ENCODE measurements at regions not wholly inside any gene's neighbourhood (a gene's known extent, or its start where the extent isn't known, plus 50 kb on each side); places are given as distances from the start of the nearest gene placed in this dataset.
"Not testable (repeated sequence)": the region's sequence is repeated elsewhere in the genome, so short reads cannot be mapped to it uniquely, and the experiment has no call there.

DNA sequence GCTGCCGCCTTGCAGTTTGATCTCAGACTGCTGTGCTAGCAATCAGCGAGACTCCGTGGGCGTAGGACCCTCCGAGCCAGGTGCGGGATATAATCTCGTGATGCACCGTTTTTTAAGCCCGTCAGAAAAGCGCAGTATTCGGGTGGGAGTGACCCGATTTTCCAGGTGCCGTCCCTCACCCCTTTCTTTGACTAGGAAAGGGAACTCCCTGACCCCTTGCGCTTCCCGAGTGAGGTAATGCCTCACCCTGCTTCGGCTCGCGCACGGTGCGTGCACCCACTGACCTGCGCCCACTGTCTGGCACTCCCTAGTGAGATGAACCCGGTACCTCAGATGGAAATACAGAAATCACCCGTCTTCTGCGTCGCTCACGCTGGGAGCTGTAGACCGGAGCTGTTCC is 438.5 kb upstream of the CDH10 start:
- H3K9ac ChIP-seq (ENCODE audit: low read length); H3K36me3 ChIP-seq (ENCODE audit: control insufficient read depth, low read depth, low read length); H3K27me3 ChIP-seq (ENCODE audit: control insufficient read depth, insufficient read depth, low read length); H3K4me3 ChIP-seq (ENCODE audit: low read length); H3K4me1 ChIP-seq (ENCODE audit: control insufficient read depth, low read depth, low read length); H3K9me3 ChIP-seq (ENCODE audit: control insufficient read depth, low read depth, low read length); H3K27ac ChIP-seq (ENCODE audit: low read length): not testable (repeated sequence)

DNA sequence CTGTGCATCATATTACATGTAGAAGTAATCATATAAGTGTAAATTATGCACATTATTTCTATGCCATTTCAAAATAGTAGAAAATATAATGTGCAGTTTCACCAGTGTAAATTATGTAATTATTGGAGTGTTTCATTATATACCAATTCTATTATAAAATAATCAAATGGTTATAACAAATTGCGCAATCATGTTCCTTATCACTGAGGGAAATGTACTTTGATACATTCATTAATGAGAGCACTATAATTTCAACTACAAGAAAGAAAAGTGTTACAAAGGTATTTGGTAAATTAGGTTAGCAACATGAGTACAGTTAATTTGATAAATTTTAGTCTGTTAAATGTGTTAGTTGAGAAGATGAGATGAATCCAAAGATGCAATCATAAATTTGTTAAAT is 421.5 kb upstream of the CDH10 start:
- Histone ChIP-seq H3K9ac (ENCODE audit: low read length) (no peak overlapping the region), H3K4me3 (ENCODE audit: low read length) (no peak overlapping the region), H3K36me3 (ENCODE audit: control insufficient read depth, low read depth, low read length) (no peaks in the 10 kb centered on the region), H3K9me3 (ENCODE audit: control insufficient read depth, low read depth, low read length) (no peaks in the 10 kb centered on the region), H3K27ac (ENCODE audit: low read length) (no peak overlapping the region), H3K4me1 (ENCODE audit: control insufficient read depth, low read depth, low read length) (no peaks in the 10 kb centered on the region), H3K27me3 (ENCODE audit: control insufficient read depth, insufficient read depth, low read length) (no peaks in the 10 kb centered on the region)

- H3K27ac ChIP-seq (ENCODE audit: low read length), result no peak overlapping the region
- H3K9me3 ChIP-seq (ENCODE audit: control insufficient read depth, low read depth, low read length), result no peaks in the 10 kb centered on the region
- H3K36me3 ChIP-seq (ENCODE audit: control insufficient read depth, low read depth, low read length), result no peaks in the 10 kb centered on the region
- no peaks in the 10 kb centered on the region for H3K27me3 ChIP-seq (ENCODE audit: control insufficient read depth, insufficient read depth, low read length)
- peaks cover 3% of the 10 kb centered on the region for H3K4me1 ChIP-seq (ENCODE audit: control insufficient read depth, low read depth, low read length)
- no peak overlapping the region for H3K4me3 ChIP-seq (ENCODE audit: low read length)
- no peak overlapping the region for H3K9ac ChIP-seq (ENCODE audit: low read length)
These were observed 419.5 kb upstream of the CDH10 start for GRCh38 chr5:25064306-25064705.

DNA sequence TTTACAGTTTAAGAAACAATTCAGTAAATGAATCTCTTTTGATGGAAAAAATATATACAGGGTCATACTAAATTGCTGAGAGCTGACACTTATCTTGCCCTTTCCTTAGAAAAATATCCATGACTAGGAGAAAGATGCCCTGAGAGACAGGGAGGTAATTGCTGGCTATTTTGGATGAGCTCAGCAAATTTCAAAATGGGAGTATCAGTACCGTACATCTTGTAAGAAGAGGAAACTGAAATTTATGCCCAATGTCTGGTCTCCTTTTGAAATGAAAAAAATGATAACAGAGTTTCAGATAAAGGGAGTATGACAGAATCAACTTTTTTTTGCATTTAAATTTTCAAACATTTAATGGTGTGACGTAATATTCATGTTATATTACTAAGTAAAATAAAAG is 415.8 kb upstream of the CDH10 start:
- Histone ChIP-seq H3K36me3 (ENCODE audit: control insufficient read depth, low read depth, low read length) (no peaks in the 10 kb centered on the region), H3K4me1 (ENCODE audit: control insufficient read depth, low read depth, low read length) (peaks cover 3% of the 10 kb centered on the region), H3K9ac (ENCODE audit: low read length) (no peak overlapping the region), H3K27ac (ENCODE audit: low read length) (no peak overlapping the region), H3K4me3 (ENCODE audit: low read length) (no peak overlapping the region), H3K9me3 (ENCODE audit: control insufficient read depth, low read depth, low read length) (no peaks in the 10 kb centered on the region), H3K27me3 (ENCODE audit: control insufficient read depth, insufficient read depth, low read length) (no peaks in the 10 kb centered on the region)

DNA sequence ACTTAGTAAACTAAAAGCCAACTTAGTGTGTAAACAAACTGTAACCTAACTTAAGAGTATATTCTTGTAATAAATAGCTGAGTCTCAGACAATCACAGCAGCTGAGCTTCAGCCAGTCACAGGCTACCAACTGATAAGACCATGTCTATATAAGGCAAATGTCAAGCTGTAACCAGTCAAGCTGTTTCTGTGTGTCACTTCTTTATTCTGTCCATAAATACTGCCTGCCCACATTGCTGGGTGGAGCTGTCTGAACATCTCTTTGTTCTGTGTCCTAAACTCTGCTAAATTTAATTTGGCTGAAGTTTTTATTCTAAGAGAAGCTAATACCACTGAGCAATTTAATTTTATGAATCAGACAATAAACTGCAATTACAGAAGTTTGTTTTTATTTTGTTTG is 412.1 kb upstream of the CDH10 start:
- H3K27me3 ChIP-seq (ENCODE audit: control insufficient read depth, insufficient read depth, low read length), result no peaks in the 10 kb centered on the region
- H3K4me1 ChIP-seq (ENCODE audit: control insufficient read depth, low read depth, low read length), result peaks cover 3% of the 10 kb centered on the region
- H3K9ac ChIP-seq (ENCODE audit: low read length), result no peak overlapping the region
- H3K27ac ChIP-seq (ENCODE audit: low read length), result no peak overlapping the region
- no peaks in the 10 kb centered on the region for H3K9me3 ChIP-seq (ENCODE audit: control insufficient read depth, low read depth, low read length)
- no peak overlapping the region for H3K4me3 ChIP-seq (ENCODE audit: low read length)
- no peaks in the 10 kb centered on the region for H3K36me3 ChIP-seq (ENCODE audit: control insufficient read depth, low read depth, low read length)

DNA sequence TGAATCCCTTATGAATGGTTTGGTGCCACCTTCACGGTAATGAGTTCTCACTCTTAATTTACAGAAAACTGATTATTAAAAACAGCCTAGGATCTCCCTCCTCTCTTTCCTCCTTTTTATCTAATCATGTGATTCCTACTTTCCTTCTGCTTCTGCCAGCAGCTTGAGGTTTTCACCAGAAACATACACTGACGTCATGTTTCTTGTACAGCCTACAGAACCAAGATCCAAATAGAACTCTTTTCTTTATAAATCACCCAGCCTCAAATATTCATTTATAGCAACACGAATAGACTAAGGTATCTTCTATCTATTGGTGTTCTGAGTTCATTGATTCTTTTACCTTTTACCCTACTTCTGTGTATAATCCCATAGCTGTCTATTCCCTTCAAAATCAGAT is 388.9 kb upstream of the CDH10 start:
- no peaks in the 10 kb centered on the region for H3K4me1 ChIP-seq (ENCODE audit: control insufficient read depth, low read depth, low read length)
- H3K9ac ChIP-seq (ENCODE audit: low read length), result no peak overlapping the region
- no peaks in the 10 kb centered on the region for H3K27me3 ChIP-seq (ENCODE audit: control insufficient read depth, insufficient read depth, low read length)
- no peaks in the 10 kb centered on the region for H3K36me3 ChIP-seq (ENCODE audit: control insufficient read depth, low read depth, low read length)
- H3K4me3 ChIP-seq (ENCODE audit: low read length), result no peak overlapping the region
- no peak overlapping the region for H3K27ac ChIP-seq (ENCODE audit: low read length)
- no peaks in the 10 kb centered on the region for H3K9me3 ChIP-seq (ENCODE audit: control insufficient read depth, low read depth, low read length)

- H3K27me3 ChIP-seq (ENCODE audit: control insufficient read depth, insufficient read depth, low read length), result no peaks in the 10 kb centered on the region
- no peaks in the 10 kb centered on the region for H3K4me1 ChIP-seq (ENCODE audit: control insufficient read depth, low read depth, low read length)
- H3K9ac ChIP-seq (ENCODE audit: low read length), result no peak overlapping the region
- no peak overlapping the region for H3K4me3 ChIP-seq (ENCODE audit: low read length)
- H3K36me3 ChIP-seq (ENCODE audit: control insufficient read depth, low read depth, low read length), result no peaks in the 10 kb centered on the region
- no peak overlapping the region for H3K27ac ChIP-seq (ENCODE audit: low read length)
- H3K9me3 ChIP-seq (ENCODE audit: control insufficient read depth, low read depth, low read length), result no peaks in the 10 kb centered on the region
These were observed 384.2 kb upstream of the CDH10 start for GRCh38 chr5:25029004-25029403.

DNA sequence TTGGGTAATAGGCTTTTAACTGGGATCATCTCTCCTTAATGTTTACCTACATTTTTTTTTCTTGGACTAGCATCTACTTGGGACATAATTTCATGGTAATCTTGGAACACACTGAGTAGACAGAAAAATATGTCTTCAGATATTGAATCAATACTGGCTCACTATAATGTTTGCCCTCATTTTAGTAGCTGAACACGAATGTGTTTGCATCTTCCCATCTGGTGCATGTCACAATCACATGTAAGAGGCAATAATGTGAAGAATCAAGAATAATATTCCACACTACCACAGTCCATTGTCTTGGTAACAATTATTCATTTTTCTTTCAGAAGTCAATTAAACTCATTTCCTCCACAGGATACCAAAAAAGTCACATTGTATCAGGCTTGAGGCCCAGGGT is 382.7 kb upstream of the CDH10 start:
- H3K4me1 ChIP-seq (ENCODE audit: control insufficient read depth, low read depth, low read length), result no peaks in the 10 kb centered on the region
- no peak overlapping the region for H3K4me3 ChIP-seq (ENCODE audit: low read length)
- no peaks in the 10 kb centered on the region for H3K27me3 ChIP-seq (ENCODE audit: control insufficient read depth, insufficient read depth, low read length)
- no peak overlapping the region for H3K27ac ChIP-seq (ENCODE audit: low read length)
- H3K9ac ChIP-seq (ENCODE audit: low read length), result no peak overlapping the region
- no peaks in the 10 kb centered on the region for H3K36me3 ChIP-seq (ENCODE audit: control insufficient read depth, low read depth, low read length)
- no peaks in the 10 kb centered on the region for H3K9me3 ChIP-seq (ENCODE audit: control insufficient read depth, low read depth, low read length)

DNA sequence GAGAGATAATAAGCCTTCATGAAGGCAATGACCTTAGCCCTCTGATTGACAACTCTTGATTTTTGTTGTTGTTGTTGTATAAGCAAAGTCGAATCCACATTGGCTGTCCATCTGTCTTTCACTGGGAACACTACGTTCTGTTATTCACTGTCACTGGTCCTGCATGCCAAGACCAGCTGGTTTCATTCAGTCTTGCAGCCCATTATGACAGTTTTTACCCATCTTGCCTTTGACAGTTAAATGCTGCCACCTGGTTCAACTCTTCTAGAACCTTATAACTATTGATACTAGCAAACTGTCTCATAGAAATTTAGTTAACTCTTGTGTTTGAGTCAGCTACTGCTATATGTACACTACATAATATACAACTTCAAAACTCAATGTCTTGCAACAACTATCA is 382.3 kb upstream of the CDH10 start:
- no peak overlapping the region for H3K27ac ChIP-seq (ENCODE audit: low read length)
- peaks cover 4% of the 10 kb centered on the region for H3K4me1 ChIP-seq (ENCODE audit: control insufficient read depth, low read depth, low read length)
- no peaks in the 10 kb centered on the region for H3K9me3 ChIP-seq (ENCODE audit: control insufficient read depth, low read depth, low read length)
- H3K9ac ChIP-seq (ENCODE audit: low read length), result no peak overlapping the region
- no peaks in the 10 kb centered on the region for H3K36me3 ChIP-seq (ENCODE audit: control insufficient read depth, low read depth, low read length)
- H3K27me3 ChIP-seq (ENCODE audit: control insufficient read depth, insufficient read depth, low read length), result no peaks in the 10 kb centered on the region
- no peak overlapping the region for H3K4me3 ChIP-seq (ENCODE audit: low read length)

DNA sequence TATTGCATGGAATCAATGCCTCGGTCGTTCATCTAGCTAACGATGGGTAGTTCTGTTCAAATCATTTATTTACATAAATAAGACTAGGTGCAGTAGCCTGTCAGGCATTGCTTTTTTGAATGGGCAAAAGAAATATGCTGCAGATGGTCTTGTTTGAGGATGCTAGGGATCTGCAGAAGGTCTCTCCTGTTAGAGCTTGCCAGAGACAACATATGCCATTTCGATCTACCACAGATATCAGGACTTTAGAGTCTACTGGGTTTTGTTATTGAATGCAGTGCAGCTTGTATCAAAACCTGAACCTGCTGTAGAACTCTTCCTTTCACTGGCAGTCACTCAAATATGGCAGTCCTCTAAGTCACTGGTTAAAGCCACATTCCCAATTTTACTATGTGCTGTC is 381.1 kb upstream of the CDH10 start:
- Histone ChIP-seq H3K27me3 (ENCODE audit: control insufficient read depth, insufficient read depth, low read length) (no peaks in the 10 kb centered on the region), H3K9ac (ENCODE audit: low read length) (no peak overlapping the region), H3K27ac (ENCODE audit: low read length) (no peak overlapping the region), H3K4me3 (ENCODE audit: low read length) (no peak overlapping the region), H3K4me1 (ENCODE audit: control insufficient read depth, low read depth, low read length) (peaks cover 16% of the 10 kb centered on the region), H3K9me3 (ENCODE audit: control insufficient read depth, low read depth, low read length) (no peaks in the 10 kb centered on the region), H3K36me3 (ENCODE audit: control insufficient read depth, low read depth, low read length) (no peaks in the 10 kb centered on the region)

DNA sequence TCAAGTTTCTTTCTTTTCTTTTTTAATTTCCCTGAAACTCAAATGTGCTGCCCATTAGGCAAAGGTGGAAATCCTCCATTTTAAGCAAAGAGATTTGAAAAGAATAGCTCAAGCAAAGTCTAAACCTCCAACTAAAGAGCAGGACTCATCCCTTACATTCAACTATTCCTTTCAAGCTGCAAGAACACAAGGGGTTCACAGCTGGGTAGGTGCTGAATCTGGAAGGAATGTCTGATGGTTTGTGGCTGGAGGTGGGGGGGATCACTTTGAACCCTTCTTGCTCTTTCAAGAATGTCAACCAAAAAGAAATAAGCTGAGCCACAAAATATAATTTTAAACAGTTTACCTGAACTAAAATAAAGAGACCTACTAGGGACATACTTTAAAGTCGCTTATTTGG is 375.7 kb upstream of the CDH10 start:
- H3K9ac ChIP-seq (ENCODE audit: low read length), result no peak overlapping the region
- H3K9me3 ChIP-seq (ENCODE audit: control insufficient read depth, low read depth, low read length), result no peaks in the 10 kb centered on the region
- no peak overlapping the region for H3K4me3 ChIP-seq (ENCODE audit: low read length)
- H3K36me3 ChIP-seq (ENCODE audit: control insufficient read depth, low read depth, low read length), result no peaks in the 10 kb centered on the region
- H3K27ac ChIP-seq (ENCODE audit: low read length), result no peak overlapping the region
- no peaks in the 10 kb centered on the region for H3K27me3 ChIP-seq (ENCODE audit: control insufficient read depth, insufficient read depth, low read length)
- peaks cover 25% of the 10 kb centered on the region for H3K4me1 ChIP-seq (ENCODE audit: control insufficient read depth, low read depth, low read length)

- H3K9me3 ChIP-seq (ENCODE audit: control insufficient read depth, low read depth, low read length), result no peaks in the 10 kb centered on the region
- H3K27me3 ChIP-seq (ENCODE audit: control insufficient read depth, insufficient read depth, low read length), result no peaks in the 10 kb centered on the region
- H3K9ac ChIP-seq (ENCODE audit: low read length), result no peak overlapping the region
- no peaks in the 10 kb centered on the region for H3K36me3 ChIP-seq (ENCODE audit: control insufficient read depth, low read depth, low read length)
- no peak overlapping the region for H3K4me3 ChIP-seq (ENCODE audit: low read length)
- H3K27ac ChIP-seq (ENCODE audit: low read length), result no peak overlapping the region
- no peaks in the 10 kb centered on the region for H3K4me1 ChIP-seq (ENCODE audit: control insufficient read depth, low read depth, low read length)
These were observed 364.3 kb upstream of the CDH10 start for GRCh38 chr5:25009063-25009462.

GRCh38 chr5:25006734-25007133 is 362.0 kb upstream of the CDH10 start:
- no peaks in the 10 kb centered on the region for H3K4me1 ChIP-seq (ENCODE audit: control insufficient read depth, low read depth, low read length)

More at GRCh38 chr5:25006734-25007133, 362.0 kb upstream of the CDH10 start:
- H3K9ac ChIP-seq (ENCODE audit: low read length), result no peak overlapping the region
- H3K4me3 ChIP-seq (ENCODE audit: low read length), result no peak overlapping the region
- H3K9me3 ChIP-seq (ENCODE audit: control insufficient read depth, low read depth, low read length), result no peaks in the 10 kb centered on the region
- no peaks in the 10 kb centered on the region for H3K27me3 ChIP-seq (ENCODE audit: control insufficient read depth, insufficient read depth, low read length)
- no peaks in the 10 kb centered on the region for H3K36me3 ChIP-seq (ENCODE audit: control insufficient read depth, low read depth, low read length)
- H3K27ac ChIP-seq (ENCODE audit: low read length), result no peak overlapping the region
